ENCODE measurements at regions not wholly inside any gene's neighbourhood (a gene's known extent, or its start where the extent isn't known, plus 50 kb on each side); places are given as distances from the start of the nearest gene placed in this dataset.

GRCh38 chr5:27784317-27784716 is 745.9 kb upstream of the CDH9 start:
- TF ChIP-seq, protein P1, sequence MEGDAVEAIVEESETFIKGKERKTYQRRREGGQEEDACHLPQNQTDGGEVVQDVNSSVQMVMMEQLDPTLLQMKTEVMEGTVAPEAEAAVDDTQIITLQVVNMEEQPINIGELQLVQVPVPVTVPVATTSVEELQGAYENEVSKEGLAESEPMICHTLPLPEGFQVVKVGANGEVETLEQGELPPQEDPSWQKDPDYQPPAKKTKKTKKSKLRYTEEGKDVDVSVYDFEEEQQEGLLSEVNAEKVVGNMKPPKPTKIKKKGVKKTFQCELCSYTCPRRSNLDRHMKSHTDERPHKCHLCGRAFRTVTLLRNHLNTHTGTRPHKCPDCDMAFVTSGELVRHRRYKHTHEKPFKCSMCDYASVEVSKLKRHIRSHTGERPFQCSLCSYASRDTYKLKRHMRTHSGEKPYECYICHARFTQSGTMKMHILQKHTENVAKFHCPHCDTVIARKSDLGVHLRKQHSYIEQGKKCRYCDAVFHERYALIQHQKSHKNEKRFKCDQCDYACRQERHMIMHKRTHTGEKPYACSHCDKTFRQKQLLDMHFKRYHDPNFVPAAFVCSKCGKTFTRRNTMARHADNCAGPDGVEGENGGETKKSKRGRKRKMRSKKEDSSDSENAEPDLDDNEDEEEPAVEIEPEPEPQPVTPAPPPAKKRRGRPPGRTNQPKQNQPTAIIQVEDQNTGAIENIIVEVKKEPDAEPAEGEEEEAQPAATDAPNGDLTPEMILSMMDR (IDR thresholded peaks at IDR 0.05) = no peak
- no peak for TF ChIP-seq POLR2A (IDR thresholded peaks at IDR 0.05)

GRCh38 chr5:27778121-27778520 is 739.7 kb upstream of the CDH9 start:
- no peaks in the 10 kb centered on the region for H3K36me3 ChIP-seq
- H3K4me3 ChIP-seq = no peak overlapping the region
- H3K9me3 ChIP-seq = no peaks in the 10 kb centered on the region
- TF ChIP-seq POLR2A (IDR thresholded peaks at IDR 0.05) = no peak
- TF ChIP-seq, protein P1 (IDR thresholded peaks at IDR 0.05) = no peak
- DNase-seq = no peak
- H3K27me3 ChIP-seq = no peaks in the 10 kb centered on the region
- no peaks in the 10 kb centered on the region for H3K4me1 ChIP-seq
- no peak overlapping the region for H3K27ac ChIP-seq

More at GRCh38 chr5:27784317-27784716, 745.9 kb upstream of the CDH9 start:
- no peaks in the 10 kb centered on the region for H3K4me1 ChIP-seq
- no peak overlapping the region for H3K27ac ChIP-seq
- no peaks in the 10 kb centered on the region for H3K27me3 ChIP-seq
- H3K36me3 ChIP-seq = no peaks in the 10 kb centered on the region
- H3K4me3 ChIP-seq = no peak overlapping the region
- DNase-seq = no peak
- no peaks in the 10 kb centered on the region for H3K9me3 ChIP-seq

- Histone ChIP-seq H3K9me3 (peaks cover 0 to 4% (median 0%) of the 10 kb centered on the region in 4 donors), H3K4me1 (no peaks in the 10 kb centered on the region), H3K36me3 (no peaks in the 10 kb centered on the region), H3K27me3 (no peaks in the 10 kb centered on the region), H3K4me3 (no peak overlapping the region), H3K27ac (no peak overlapping the region)
- TF ChIP-seq POLR2A (IDR thresholded peaks at IDR 0.05) = no peak
- TF ChIP-seq, protein P1 (IDR thresholded peaks at IDR 0.05) = no peak
- no peak for DNase-seq
Measured at GRCh38 chr5:27773636-27774035, 735.2 kb upstream of the CDH9 start.

DNA sequence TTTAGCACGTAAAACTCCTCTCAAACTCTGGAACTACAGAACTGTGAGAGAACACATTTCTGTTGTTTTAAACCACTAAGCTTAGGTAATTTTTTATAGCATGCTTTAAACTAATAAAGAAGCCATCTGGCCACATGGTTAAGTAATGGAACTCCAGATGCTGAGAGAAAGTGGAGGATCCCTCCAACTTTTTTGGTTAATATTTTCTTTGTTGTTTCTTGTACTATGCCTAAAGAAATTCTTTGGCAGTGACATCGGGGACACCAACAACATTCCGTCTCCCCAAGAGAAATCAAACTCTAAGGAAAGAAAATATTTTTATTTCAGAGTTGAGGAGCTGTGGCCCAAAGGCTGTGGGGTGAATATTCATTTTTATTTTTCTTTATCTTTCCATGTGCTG is 734.8 kb upstream of the CDH9 start:
- no peak overlapping the region for H3K27ac ChIP-seq
- no peak for DNase-seq

DNA sequence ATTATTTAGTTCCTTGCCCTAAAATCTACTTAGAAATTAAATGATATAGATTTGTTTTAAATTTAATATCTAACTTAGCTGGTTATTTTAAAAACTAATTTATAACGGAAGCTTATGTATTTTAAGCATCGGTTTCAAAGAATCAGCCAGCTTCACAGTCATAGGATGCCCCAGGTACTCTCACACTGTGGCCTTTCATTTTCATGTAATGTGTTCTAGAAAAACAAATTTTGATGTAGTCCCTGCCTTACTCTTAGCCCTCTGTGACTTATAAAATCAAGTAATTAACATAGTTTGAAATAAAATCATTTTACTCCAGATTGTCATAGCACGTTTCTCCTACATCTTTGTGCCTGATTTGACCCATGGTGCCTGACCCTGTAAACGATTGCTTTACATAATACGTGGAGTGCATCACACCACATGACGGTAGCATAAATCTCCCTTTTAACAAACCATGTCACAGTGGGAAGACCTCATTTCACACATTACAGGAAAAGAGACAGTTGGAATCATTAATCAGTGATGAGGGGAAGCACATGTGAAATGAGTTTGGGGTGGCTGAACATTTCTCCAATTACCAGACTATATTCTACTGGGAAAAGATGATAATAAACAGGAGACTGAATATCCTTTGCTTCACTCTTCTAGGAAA is 731.5 kb upstream of the CDH9 start:
- no peaks in the 10 kb centered on the region for H3K36me3 ChIP-seq
- H3K4me1 ChIP-seq = no peaks in the 10 kb centered on the region
- no peak for DNase-seq
- no peak for TF ChIP-seq POLR2A (IDR thresholded peaks at IDR 0.05)
- TF ChIP-seq, protein P1 (IDR thresholded peaks at IDR 0.05) = no peak
- H3K9me3 ChIP-seq = peaks cover 0 to 4% (median 0%) of the 10 kb centered on the region in 4 donors
- H3K4me3 ChIP-seq = no peak overlapping the region
- H3K27me3 ChIP-seq = no peaks in the 10 kb centered on the region
- H3K27ac ChIP-seq = no peak overlapping the region

More for the DNA sequence above, 734.8 kb upstream of the CDH9 start:
- Histone ChIP-seq H3K4me1 (no peaks in the 10 kb centered on the region), H3K4me3 (no peak overlapping the region), H3K9me3 (peaks cover 0 to 4% (median 0%) of the 10 kb centered on the region in 4 donors), H3K36me3 (no peaks in the 10 kb centered on the region), H3K27me3 (no peaks in the 10 kb centered on the region)
- TF ChIP-seq, protein P1 (IDR thresholded peaks at IDR 0.05) = no peak
- no peak for TF ChIP-seq POLR2A (IDR thresholded peaks at IDR 0.05)

All from Peyer's patch (tissue), 4 donors.